GM20000 (cell line): ENCODE measurements at regions not wholly inside any gene's neighbourhood (a gene's known extent, or its start where the extent isn't known, plus 50 kb on each side); places are given as distances from the start of the nearest gene placed in this dataset.

Experiments
- DNase-seq: peaks from one replicate; pipeline ENCODE4 v3.0.0; 2012; ENCODE audit warnings: low spot score
- CTCF ChIP-seq: IDR thresholded peaks from 2 replicates; pipeline ENCODE4 v1.5.1; 2012; ENCODE audit warnings: mild to moderate bottlenecking, control low read depth; ENCODE audit errors: extremely low read depth, missing control alignments

GRCh38 chr4:141388481-141388880 is 167.8 kb downstream of the ZNF330 start:
- DNase-seq = no peak
- no peak for TF ChIP-seq CTCF

- DNase-seq = no peak
Measured at GRCh38 chr4:141389649-141390048, 169.0 kb downstream of the ZNF330 start.

GRCh38 chr4:141390571-141390970 is 169.9 kb downstream of the ZNF330 start:
- DNase-seq = no peak
- no peak for TF ChIP-seq CTCF

More at GRCh38 chr4:141389649-141390048, 169.0 kb downstream of the ZNF330 start:
- no peak for TF ChIP-seq CTCF

- TF ChIP-seq CTCF = no peak
- no peak for DNase-seq
Measured at GRCh38 chr4:141391293-141391692, 170.6 kb downstream of the ZNF330 start.

- no peak for DNase-seq
- no peak for TF ChIP-seq CTCF
Measured at GRCh38 chr4:141391771-141392170, 171.1 kb downstream of the ZNF330 start.

- TF ChIP-seq CTCF = no peak
- no peak for DNase-seq
Measured at GRCh38 chr4:141395246-141395830, 174.6 kb downstream of the ZNF330 start.

GRCh38 chr4:141395919-141396318 is 175.2 kb downstream of the ZNF330 start:
- no peak for TF ChIP-seq CTCF
- DNase-seq = no peak
